HG02623 (cell line): ENCODE measurements at regions not wholly inside any gene's neighbourhood (a gene's known extent, or its start where the extent isn't known, plus 50 kb on each side); places are given as distances from the start of the nearest gene placed in this dataset.
"Not testable (repeated sequence)": the region's sequence is repeated elsewhere in the genome, so short reads cannot be mapped to it uniquely, and the experiment has no call there.

Experiments used
- ATAC-seq: cut with Tn5 transposase; IDR thresholded peaks from one replicate; pipeline ENCODE4 v1.9.1; 2021; ENCODE audit warnings: moderate library complexity; ENCODE audit not compliant: unreplicated experiment

- ATAC-seq = no peak
Measured at GRCh38 chr14:31911160-31911559, 165.9 kb upstream of the ARHGAP5 start.

DNA sequence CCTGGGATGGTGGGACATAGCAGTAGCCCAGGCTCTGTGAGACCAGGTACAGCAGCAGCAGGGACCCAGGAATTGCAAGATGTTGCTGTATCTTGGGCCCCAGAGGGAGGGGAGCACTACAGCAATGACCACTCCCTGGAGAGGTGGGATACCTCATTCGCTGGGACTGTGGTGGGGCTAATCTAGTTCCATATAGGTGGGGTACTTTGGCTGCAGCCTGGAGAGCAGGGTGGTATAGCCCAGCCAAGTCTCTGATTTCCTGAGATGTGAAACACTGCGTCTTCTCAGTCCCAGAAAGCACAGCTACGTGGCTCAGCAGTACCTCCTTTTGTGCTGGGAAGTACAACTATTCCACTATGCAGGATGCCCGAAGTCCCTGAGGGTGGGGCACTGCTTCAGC lies 163.7 kb upstream of the ARHGAP5 start:
- no peak for ATAC-seq

- ATAC-seq = not testable (repeated sequence)
Measured at GRCh38 chr14:31918289-31918688, 158.8 kb upstream of the ARHGAP5 start.

GRCh38 chr14:31920001-31920400 lies 157.1 kb upstream of the ARHGAP5 start:
- ATAC-seq = no peak

DNA sequence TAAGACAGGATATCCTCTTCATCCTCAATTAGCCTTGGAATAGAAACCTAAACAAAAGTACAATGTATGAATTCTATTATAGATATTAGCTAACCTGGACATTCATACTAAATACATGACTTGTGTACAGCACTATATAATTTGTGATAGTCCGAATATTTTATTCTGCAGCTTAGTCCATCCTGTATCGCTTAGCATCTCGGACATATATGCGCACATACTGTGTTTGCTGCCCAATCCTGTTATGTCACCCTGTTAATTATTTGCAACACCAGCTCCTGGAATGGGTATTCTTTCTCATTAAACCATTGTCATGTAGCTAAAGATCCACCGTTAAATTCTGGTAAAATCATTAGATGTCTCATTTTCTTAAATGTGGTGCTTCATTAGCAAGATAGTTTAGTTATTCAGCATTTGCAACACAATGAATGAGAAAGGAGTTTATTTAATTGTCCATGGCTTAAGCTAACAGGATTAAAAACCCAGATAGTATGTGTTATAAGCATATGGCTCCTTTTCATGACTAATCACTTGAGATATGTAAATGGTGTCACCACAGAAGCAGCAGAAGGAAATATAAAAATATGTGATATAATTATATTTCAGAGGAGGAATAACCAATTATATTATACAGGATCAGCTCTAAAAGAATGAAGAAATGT lies 156.0 kb upstream of the ARHGAP5 start:
- no peak for ATAC-seq

DNA sequence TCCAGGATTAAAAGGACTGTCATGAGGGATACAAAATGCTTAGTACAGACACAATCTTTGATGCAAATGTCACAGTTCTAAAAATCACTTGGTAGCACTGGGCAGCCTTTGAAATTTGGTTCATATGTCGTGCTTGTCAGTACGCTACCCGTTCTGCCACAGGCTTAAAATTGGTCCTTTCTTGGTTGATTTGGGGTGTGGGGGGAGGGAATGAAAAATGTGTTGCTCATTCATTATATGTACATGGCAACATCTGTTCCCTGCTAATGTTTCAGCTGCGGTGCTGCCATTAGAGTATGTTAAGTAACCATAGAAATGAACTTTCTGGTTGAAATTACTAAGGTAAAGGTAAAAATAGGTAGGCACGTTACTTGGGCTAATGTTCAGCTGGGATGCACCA lies 155.4 kb upstream of the ARHGAP5 start:
- no peak for ATAC-seq

GRCh38 chr14:31926123-31926522 lies 151.0 kb upstream of the ARHGAP5 start:
- peak; percentile 61 for ATAC-seq

DNA sequence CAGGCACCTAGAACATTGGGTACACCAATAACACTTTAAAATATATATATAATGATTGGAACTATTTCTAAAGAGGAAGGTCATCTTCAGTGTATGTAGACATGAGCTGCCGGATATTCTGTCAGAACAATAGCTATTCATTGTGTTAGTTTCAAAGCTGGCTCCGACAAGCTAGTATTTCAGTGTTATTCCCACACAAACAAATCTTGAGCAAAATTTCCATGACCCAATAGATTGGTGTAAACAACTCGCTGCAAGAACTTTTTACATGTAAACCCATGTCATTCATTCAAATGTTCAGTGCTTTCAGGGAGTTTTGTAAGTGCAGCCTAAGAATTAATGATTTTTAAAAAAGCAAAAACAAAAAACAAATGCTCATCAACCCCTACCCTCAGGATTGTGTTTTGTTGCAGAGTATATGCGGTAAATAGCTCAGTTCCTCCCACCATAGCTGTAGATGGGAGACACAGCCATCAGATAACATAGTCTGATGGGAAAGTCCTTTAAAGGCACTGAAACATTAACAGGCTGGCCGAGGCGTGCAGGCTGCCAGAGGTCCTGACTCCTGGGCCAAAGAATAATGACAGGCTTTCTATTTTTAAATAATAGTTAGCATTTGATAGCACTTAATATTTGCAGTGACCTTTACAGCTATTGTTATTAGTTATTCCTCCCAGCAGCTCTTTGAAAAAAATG lies 150.3 kb upstream of the ARHGAP5 start:
- no peak for ATAC-seq

DNA sequence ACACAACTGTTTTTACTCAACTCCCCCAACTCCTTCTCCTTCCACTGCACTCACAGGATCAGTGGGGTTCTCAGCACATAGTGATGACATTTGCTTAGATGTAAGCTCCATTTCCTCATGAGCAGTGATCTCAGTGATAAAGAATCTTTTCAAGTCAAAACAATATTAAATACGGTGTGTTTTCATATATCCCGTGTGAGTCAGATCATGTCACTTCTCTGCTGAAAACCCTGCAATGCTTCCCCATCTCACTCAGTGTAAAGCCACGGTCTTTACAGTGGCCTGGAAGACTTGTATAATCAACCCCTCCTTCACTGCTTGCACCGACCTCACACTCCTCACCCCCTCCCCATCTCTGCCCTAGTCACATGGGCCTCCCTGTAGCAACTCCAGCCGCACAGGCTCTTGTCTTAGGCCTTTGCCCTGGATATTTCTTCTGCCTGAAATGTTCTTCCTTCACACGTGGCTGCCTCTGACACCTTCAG lies 149.7 kb upstream of the ARHGAP5 start:
- ATAC-seq = no peak

GRCh38 chr14:31930070-31930469 lies 147.0 kb upstream of the ARHGAP5 start:
- no peak for ATAC-seq

DNA sequence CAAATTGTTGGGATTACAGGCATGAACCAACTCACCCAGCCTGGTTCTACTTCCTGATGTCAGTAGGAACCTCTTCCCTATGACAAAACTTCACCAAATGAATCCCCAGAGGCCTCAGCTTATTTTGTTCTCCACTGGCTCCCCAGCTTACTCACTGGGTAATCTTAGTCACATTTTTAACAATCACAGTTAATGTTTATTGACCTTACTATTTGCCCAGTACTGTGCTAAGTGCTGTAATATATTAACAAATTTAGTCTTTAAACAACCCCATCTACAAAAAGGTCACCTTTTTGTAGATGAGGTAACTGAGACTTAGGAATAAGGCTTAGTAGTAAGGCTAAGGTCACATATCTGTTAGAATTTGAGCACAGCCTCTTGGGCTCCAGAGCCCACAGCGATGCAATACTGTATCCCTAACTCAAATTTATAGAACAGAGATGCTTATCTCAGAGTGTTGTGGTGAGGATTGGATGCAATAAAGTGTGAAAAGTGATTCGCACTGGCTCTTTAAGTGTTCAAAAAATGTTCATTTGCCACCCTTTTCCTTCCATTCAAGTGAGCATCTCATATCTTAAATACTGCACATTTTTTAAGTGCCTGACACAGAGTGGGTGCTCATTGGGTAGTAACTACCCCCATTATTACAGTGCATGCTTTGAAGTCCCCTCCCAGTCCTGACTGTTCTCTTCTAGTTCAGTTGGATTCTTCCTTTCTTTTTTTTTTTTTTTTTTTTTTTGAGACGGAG lies 146.4 kb upstream of the ARHGAP5 start:
- no peak for ATAC-seq

DNA sequence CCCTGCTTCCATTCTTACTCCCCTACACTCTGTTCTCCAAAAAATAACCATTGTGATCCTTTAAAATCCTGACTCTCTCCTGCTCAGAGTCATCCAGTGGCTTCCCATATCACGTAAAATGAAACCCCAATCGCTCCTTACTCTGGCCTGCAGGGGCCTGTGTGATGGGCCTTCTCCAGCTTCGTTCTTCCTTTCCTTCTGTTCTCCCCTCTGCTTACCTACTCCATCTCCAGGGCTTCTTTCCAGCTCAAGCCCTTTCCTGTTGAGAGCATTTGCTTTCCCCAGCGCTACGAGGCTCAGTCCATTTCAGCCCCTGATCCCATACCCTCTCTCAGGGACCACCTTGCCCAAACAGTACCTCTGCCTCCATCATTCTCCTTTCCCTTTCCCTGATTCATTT lies 144.4 kb upstream of the ARHGAP5 start:
- no peak for ATAC-seq

DNA sequence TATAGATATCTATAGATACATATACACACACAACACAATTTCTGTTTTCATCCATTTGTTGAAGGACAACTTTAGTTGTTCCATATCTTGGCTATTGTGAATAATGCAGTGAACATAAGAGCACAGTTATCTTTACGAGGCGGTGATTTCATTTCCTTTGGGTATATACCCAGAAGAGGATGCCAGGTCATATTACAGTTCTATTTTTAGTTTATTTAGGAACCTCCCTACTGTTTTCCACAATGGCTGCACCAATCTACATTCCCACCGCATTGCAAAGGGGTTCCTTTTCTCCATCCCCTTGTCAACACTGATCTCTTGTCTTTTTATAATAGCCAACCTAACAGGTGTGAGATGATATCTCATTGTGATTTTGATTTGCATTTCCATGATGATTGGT lies 143.4 kb upstream of the ARHGAP5 start:
- no peak for ATAC-seq

- ATAC-seq = no peak
Measured at GRCh38 chr14:31934767-31935266, 142.3 kb upstream of the ARHGAP5 start.

GRCh38 chr14:31935391-31935790 lies 141.7 kb upstream of the ARHGAP5 start:
- no peak for ATAC-seq

GRCh38 chr14:31936115-31936514 lies 141.0 kb upstream of the ARHGAP5 start:
- no peak for ATAC-seq

DNA sequence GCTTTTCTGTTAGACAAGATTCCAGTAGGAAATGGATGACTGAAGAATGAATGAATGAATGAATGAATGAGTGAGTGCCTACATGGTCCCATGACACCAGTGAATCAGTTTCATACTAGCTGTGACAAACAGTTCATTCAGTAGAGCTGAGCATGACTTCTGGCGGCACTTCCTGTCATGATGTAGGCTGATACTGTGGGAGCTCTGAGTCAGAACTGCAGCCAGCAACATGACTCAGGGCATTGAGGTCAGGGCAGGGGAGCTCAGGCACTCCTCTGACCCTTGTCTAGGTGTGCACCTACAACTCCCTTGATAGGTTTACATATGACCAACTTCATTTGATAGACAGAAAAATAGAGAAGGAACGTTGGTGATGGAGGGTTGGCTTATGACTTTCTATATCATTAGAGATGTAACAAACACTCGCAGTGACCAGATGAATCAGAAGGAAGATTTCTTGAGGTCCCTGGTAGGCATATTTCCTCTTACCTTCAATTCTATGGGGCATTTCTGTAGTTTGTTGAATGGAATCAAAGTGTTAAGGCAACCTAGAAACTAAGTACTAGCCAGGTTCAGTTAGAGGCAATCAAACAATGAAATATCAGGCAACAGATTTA lies 139.3 kb upstream of the ARHGAP5 start:
- ATAC-seq = peak; percentile 99

GRCh38 chr14:31939934-31940333 lies 137.2 kb upstream of the ARHGAP5 start:
- ATAC-seq = no peak

GRCh38 chr14:31941487-31941886 lies 135.6 kb upstream of the ARHGAP5 start:
- no peak for ATAC-seq

DNA sequence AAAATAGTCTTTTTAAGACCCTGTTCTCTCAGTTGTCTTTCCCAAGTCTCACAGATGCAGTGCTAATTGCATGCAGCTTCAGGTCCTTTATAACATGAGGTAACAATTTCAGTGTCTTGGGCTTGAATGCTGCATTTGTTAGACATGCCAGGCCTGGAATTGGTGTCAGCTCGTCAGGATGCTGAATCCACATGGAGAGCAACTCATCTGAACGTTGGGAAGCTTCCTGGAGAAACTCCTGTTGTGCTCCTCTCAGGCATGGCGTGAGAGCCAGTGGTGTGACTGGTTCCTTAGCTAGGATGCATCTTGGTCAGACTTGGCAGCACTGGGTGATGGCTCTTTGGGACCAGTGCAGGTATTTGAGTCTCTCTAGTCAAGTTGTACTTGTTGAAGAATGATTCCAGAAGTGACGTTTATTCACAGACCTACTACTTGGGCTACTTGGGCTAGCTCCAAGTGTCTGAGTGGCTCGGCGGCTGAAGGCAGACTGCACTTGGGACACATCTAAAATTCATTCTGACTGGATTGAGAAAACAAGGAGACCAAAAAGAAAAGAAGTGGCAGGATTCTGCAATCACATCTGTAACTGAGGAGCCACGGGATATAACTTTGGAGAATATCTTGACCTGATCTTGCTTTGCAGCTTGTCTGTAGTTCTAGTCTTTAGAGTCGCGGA lies 134.8 kb upstream of the ARHGAP5 start:
- no peak for ATAC-seq
